Cardiac muscle cell (in vitro differentiated cells and primary cell): ENCODE measurements at regions not wholly inside any gene's neighbourhood (a gene's known extent, or its start where the extent isn't known, plus 50 kb on each side); places are given as distances from the start of the nearest gene placed in this dataset.

Source experiments
- DNase-seq, 2 donors: peaks; one replicate each; pipeline versions ENCODE4 v3.0.0 to v3.0.0-alpha.2; 2010 to 2017; ENCODE audit warnings: low read depth in 1 of 2, low spot score in 1 of 2
- H3K27ac ChIP-seq: fragments of 200-600 bp; sonication (generic); 2 replicates; pipeline ENCODE4 v1.5.1; 2016
- H3K27me3 ChIP-seq: fragments of 200-600 bp; sonication (generic); 2 replicates; pipeline ENCODE4 v1.6.0; 2016; ENCODE audit warnings: control low read depth
- H3K36me3 ChIP-seq: fragments of 200-600 bp; sonication (generic); 2 replicates; pipeline ENCODE4 v1.5.1; 2016; ENCODE audit warnings: control low read depth
- H3K4me1 ChIP-seq: fragments of 200-600 bp; sonication (generic); 2 replicates; pipeline ENCODE4 v1.8.1; 2017; ENCODE audit warnings: low read depth, mild to moderate bottlenecking, mixed run types
- H3K4me3 ChIP-seq: fragments of 200-600 bp; sonication (generic); 2 replicates; pipeline ENCODE4 v1.5.1; 2016; ENCODE audit warnings: mild to moderate bottlenecking
- H3K9me3 ChIP-seq: fragments of 200-600 bp; sonication (generic); 2 replicates; pipeline ENCODE4 v1.5.1; 2017; ENCODE audit warnings: low read depth, mild to moderate bottlenecking, control low read depth
- TF ChIP-seq, protein P1 (sequence below): IDR thresholded peaks from 2 replicates; pipeline ENCODE4 v1.5.1; 2012; ENCODE audit warnings: low read depth, mild to moderate bottlenecking, low read length

DNA sequence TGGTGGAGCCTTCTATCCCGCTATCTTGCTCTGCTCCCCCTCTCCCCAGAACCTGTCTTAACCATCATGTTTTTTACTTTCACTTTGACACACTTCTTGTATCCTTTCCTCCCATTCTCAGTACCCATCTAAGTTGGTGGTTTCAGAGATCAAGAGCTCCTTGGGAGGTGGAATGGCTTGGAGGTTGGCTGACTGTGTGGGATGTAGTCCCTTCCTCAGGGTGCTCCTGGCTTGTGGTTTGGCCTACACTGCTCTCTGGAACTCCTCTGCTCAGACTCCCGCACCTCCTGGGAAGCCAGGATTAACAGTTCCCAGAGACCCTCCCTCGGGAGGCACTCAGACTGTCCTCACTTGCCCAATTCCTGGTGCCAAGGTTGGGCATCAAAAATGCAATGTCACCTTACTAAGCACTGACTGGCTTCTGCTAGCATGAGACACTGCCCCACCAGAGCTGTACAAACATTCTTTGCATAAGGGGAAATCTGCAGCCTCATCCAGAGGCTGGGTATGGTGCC, 93.1 kb upstream of the NAMPT start:
- no peaks in the 10 kb centered on the region for H3K36me3 ChIP-seq
- no peak overlapping the region for H3K27ac ChIP-seq
- no peak overlapping the region for H3K4me3 ChIP-seq
- no peak for DNase-seq
- no peaks in the 10 kb centered on the region for H3K27me3 ChIP-seq
- no peaks in the 10 kb centered on the region for H3K4me1 ChIP-seq
- TF ChIP-seq, protein P1, sequence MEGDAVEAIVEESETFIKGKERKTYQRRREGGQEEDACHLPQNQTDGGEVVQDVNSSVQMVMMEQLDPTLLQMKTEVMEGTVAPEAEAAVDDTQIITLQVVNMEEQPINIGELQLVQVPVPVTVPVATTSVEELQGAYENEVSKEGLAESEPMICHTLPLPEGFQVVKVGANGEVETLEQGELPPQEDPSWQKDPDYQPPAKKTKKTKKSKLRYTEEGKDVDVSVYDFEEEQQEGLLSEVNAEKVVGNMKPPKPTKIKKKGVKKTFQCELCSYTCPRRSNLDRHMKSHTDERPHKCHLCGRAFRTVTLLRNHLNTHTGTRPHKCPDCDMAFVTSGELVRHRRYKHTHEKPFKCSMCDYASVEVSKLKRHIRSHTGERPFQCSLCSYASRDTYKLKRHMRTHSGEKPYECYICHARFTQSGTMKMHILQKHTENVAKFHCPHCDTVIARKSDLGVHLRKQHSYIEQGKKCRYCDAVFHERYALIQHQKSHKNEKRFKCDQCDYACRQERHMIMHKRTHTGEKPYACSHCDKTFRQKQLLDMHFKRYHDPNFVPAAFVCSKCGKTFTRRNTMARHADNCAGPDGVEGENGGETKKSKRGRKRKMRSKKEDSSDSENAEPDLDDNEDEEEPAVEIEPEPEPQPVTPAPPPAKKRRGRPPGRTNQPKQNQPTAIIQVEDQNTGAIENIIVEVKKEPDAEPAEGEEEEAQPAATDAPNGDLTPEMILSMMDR: no peak
- H3K9me3 ChIP-seq: no peaks in the 10 kb centered on the region

DNA sequence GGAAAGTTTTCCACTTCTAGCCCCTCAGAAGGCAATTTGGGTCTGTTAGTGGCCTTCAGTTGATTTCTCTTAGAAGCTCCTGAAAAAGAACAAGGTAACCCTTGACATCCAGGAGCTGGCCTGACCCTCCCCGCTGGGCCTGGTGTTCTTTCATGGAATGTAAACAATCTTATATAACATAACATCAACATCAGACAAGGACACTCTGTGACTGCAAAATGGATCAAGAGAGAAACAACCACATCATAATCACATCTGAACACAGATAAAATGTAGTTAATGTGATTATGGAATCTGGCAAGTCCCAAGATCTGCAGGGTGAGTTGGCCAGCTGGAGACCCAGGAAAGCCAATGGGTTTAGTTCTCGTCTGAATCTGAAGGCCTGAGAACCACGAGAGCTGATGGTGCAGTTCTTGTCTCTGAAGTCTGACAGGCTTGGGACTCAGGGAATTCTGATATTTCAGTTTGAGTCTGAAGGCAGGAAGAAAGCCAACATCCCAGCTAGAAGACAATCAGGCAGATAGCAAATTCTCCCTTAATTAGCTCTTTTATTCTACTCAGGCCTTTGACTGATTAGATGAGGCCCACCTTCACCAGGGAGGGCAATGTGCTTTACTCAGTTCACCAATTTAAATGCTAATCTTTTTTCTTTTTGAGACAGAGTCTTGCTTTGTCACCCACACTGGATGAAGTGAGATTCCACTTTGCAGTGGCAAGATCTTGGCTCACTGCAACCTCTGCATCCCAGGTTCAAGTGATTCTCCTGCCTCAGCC, 91.4 kb upstream of the NAMPT start:
- H3K9me3 ChIP-seq: no peaks in the 10 kb centered on the region
- H3K27me3 ChIP-seq: no peaks in the 10 kb centered on the region
- DNase-seq: no peak
- no peaks in the 10 kb centered on the region for H3K4me1 ChIP-seq
- H3K27ac ChIP-seq: no peak overlapping the region
- no peak overlapping the region for H3K4me3 ChIP-seq
- H3K36me3 ChIP-seq: no peaks in the 10 kb centered on the region
- TF ChIP-seq, protein P1: no peak

GRCh38 chr7:106375499-106375898, 90.7 kb upstream of the NAMPT start:
- H3K9me3 ChIP-seq: no peaks in the 10 kb centered on the region
- no peak overlapping the region for H3K4me3 ChIP-seq
- no peak overlapping the region for H3K27ac ChIP-seq
- H3K4me1 ChIP-seq: no peaks in the 10 kb centered on the region
- TF ChIP-seq, protein P1: no peak
- no peak for DNase-seq
- no peaks in the 10 kb centered on the region for H3K36me3 ChIP-seq
- H3K27me3 ChIP-seq: no peaks in the 10 kb centered on the region

DNA sequence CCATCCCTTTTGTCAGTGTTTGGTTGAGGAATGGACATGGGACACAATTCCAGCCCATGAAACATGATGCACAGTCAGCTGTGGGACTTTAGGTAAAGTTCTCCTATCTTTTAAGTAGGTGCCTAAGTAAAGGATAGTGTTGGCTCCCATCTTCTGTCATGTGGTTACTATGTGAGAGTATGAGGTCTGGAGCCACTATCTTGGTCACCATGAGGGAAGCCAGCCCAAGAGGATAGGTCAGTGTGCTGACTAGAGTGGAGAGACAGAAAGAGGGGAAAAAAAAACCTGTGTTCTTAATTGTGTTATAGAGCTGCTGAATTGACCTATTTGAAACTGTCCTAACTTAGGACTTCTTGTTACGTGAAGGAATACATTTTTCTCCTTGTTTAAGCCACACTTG, 89.7 kb upstream of the NAMPT start:
- TF ChIP-seq, protein P1: no peak
- DNase-seq: no peak
- H3K27ac ChIP-seq: no peak overlapping the region
- H3K9me3 ChIP-seq: no peaks in the 10 kb centered on the region
- no peaks in the 10 kb centered on the region for H3K27me3 ChIP-seq
- H3K36me3 ChIP-seq: no peaks in the 10 kb centered on the region
- H3K4me1 ChIP-seq: no peaks in the 10 kb centered on the region
- no peak overlapping the region for H3K4me3 ChIP-seq

GRCh38 chr7:106372595-106373318, 88.0 kb upstream of the NAMPT start:
- no peaks in the 10 kb centered on the region for H3K27me3 ChIP-seq
- no peak overlapping the region for H3K27ac ChIP-seq
- H3K36me3 ChIP-seq: no peaks in the 10 kb centered on the region
- no peaks in the 10 kb centered on the region for H3K4me1 ChIP-seq
- H3K4me3 ChIP-seq: no peak overlapping the region
- TF ChIP-seq, protein P1: no peak
- no peak for DNase-seq
- H3K9me3 ChIP-seq: no peaks in the 10 kb centered on the region
